GM19239 (cell line): ENCODE measurements at regions not wholly inside any gene's neighbourhood (a gene's known extent, or its start where the extent isn't known, plus 50 kb on each side); places are given as distances from the start of the nearest gene placed in this dataset.

Experiments used
- DNase-seq: peaks from one replicate; pipeline ENCODE4 v3.0.0; 2011; ENCODE audit warnings: low spot score; ENCODE audit not compliant: insufficient read length
- FAIRE-seq: peaks from 2 replicates; lab custom pipeline; 2011; peaks lifted over from hg19 to GRCh38; lab: Jason Lieb, UNC

DNA sequence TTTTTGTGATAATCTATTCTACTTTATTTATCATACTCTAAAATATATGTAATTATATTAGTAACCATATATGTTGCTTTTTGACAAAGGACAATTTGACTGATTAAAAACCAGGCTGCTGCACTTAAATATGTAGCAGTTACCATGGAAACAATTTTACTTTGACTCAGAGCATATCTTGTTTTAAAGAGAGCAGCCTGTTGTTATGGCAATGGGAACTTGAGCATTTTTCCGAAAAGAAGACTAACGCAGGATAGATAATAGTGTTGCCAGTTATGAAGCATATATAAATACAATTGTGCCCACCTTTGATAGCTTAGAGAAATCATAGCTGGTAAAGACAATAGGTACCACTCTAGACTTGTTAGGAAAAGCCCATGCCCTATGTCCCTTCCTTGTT is 283.0 kb downstream of the GASK1B start:
- no peak for FAIRE-seq
- DNase-seq, result no peak

DNA sequence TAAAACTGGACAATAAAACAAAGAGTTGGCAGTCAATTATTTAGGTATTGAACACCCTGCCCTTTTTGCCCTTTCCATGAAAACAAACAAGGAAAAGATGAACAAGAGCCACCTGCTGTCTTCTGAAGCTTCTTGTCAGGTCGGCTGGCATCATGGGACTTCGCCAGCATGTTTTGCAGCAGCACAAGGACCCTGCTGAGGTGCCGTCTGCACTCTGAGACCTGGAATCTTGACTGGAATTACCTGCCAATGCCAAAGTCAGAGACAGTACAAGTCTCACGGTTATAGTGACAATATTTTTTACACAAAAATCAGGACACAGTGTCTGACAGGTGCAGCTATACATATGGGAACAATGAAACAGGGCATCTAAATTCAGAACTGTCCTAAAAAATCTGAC is 284.5 kb downstream of the GASK1B start:
- DNase-seq (no peak), FAIRE-seq (no peak)

DNA sequence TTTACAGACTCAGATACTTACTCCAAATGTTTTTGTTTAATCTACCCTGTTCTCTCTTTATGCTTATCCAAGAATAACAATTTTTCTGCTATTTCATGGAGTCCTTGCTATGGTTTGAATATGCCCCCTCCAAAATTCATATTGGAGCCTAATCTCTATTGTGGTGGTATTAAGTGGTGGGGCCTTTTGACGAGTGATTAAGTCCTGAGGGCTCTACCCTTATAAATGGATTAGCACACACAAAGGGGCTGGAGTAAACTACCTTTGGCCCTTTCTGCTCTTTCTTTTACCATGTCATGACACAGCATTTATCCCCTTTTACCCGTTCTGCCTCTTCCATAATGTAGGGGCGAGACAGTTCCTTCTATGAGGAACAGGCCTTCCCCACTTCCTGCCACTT is 285.5 kb downstream of the GASK1B start:
- FAIRE-seq (no peak), DNase-seq (no peak)

DNA sequence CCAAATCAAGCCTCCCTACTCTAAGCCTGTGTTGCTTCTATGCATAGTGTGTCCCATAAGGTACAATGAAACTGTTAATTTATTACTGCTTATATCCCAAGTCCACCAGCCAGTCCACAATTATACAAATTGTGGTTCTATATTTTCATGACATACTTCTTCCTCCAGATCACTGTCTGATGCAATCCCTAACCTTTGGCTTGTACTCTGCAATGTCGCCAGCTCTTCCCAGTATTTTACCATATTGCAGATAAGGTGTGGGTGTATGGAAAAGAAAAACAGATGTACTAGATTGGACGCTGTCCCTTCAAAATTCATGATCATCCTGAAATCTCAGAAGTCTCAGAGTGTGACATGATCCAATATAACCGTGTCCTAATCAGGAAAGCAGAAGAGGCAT is 286.2 kb downstream of the GASK1B start:
- FAIRE-seq, result no peak

DNA sequence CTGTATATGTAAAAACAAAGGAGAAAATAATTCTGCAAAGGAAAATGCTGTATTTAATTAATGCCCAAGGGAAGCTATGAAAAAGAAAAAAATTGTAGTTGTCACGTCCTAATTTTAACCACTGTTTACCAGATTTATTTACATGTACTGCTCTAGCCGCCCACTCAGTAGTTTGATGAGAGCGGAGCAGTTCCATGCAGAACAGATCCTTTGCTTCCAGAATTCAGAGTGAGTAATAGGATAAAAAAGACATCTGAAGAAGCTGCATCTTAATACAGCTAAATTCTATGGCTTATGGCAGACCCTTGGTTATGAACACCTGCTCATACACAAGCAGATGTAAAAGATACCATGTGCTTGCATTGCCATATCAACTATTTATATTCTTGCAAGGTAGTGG is 287.0 kb downstream of the GASK1B start:
- DNase-seq, result no peak
- no peak for FAIRE-seq

More for the DNA sequence above, 286.2 kb downstream of the GASK1B start:
- no peak for DNase-seq

DNA sequence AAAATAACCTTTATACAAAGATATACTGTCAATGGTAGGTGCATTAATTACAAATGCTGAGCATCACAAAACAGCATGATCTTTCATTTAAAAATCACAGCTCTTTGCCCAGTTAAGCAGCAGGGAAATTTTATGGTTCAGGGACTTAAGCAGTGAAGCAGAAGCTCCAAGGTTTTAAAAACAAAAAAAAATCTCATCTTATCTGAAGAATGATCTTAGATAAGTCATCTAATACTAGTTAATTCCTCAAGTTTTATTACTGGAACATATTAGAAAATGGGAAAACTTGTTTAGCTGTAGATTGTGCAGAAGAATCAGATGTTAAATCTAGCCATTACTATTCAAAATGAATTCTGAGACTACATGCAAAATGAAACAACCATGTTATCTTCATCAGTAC is 289.9 kb downstream of the GASK1B start:
- DNase-seq (no peak), FAIRE-seq (no peak)

DNA sequence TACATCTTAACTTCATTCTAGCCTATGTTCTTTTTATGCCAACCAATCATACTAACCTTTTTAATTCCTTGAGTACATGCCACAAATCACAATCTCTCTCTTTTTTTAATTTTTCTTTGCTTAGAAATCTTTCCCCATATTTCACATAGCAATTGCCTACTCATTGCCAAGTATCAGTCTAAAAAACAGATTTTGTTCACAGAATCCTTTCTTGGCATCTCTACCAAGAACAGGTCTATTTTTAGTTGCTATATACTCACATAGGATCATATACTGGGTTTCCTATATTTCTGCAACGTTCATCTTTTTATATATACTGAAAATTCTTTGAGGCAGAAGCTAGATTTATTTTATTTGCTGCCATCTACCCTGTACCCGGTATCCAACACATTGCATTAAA is 292.1 kb downstream of the GASK1B start:
- no peak for FAIRE-seq
- no peak for DNase-seq

DNA sequence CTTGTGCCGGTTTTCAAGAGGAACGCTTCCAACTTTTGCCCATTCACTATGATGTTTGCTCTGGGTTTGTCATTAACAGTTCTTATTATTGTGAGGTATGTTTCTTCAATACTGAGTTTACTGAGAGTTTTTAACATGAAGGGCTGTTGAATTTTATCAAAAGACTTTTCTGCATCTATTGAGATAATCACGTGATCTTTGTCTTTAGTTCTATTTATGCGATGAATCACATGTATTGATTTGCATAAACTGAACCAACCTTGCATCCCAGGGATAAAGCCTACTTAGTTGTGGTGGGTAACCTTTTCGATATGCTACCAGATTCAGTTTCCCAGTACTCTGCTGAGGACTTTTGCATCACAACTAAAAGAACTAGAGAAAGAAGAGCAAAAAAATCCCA is 318.0 kb downstream of the GASK1B start:
- DNase-seq, result no peak
- no peak for FAIRE-seq

DNA sequence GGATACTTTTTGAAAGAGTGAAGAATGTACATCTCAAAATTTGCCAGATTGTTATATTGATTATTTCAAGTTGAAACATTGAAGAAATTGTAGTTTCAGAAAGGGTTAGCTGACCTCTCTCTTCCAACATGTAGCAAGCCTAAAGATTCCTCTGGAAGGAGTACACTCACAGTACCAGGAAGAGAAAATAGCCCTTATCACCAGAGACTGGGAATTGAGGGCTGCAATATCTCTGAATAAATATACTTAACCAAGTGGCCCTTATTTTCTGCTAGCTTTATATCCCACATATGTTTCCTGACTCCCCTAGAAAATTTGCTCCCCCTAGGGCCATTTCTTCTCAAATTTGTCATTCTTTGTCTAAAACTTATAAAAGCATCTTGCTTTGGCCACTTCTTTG is 332.2 kb downstream of the GASK1B start:
- no peak for DNase-seq
- FAIRE-seq, result no peak

DNA sequence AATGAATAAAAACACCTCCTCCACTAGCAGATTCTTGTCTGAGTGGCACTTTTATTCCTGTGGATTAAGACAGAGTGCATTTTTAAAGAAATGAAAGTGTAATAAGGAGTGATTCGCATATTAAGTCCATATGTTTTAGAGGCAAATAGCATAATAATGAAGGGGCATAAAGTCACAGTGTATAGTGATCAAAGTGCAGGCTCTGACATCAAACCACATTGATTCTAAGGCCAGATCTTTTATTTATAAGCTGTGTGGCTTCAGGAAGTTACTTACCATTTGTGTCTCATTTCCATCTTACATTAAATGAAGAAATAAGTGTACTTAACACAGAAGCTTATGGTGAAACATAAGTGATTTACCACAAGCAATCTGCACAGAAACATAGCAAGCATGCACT is 332.8 kb downstream of the GASK1B start:
- FAIRE-seq (no peak), DNase-seq (no peak)

DNA sequence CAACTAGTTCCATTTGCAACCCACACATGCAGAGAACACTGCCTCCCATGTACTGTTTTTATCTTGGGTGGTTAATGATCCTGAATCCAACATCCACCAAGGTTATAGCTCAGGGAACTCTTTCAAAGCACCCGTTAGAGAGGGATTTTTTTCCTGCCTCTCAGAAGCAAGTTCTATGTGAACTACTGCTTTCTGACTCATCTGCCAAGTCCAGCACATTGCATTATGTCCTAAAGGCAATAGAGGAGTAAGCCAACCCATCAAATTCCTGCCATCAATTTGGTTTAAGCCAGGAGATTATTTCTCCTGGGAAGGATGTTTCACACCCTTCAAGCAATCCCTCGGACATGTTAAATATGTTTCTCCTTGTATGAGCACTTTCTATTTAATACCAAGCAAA is 334.5 kb downstream of the GASK1B start:
- DNase-seq, result no peak
- FAIRE-seq, result no peak

DNA sequence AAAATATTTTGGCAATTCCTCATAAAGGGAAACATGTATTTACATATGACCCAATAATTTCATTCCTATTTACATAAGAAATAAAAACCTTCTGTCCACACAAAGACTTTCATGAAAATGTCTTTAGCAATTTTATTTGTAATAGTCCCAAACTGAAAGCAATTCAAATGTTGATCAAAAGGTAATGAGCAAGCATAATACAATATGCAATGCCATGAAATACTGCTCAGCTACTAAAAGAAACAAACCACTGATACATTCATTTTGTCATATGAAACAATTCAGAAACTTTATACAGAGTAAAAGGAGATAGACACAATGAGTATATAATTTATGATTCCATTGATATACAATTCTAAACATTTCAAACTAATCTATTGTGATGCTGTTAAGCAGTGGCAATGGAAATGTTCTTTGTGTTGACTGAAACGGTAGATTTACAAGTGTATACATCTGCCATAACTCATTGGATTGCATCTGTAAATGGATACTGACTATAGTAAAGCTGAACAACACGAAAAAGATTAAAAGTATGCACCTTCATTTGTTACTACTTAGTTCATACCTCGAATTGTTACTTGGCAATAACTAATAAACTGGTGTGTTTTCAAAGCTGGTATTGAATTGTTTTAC is 335.6 kb downstream of the GASK1B start:
- DNase-seq, result no peak
- no peak for FAIRE-seq

DNA sequence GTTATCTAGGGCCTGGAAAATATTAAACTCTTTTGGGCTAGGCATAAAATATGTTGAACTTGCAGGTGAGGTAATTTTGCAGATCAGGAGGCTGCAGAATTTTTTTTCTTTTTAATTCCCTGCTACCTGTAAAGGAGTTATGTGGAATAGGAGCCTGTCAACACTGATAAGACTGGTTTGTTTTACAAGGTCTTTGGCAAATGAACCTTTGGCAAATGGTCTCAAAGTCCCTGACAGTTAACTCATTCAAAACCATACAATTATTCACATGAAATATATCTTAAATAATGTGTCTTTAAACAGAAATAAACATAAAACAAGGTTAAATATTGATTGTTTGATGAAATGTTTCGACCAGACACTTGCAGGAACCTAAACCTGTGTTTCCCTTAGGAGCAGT is 340.2 kb downstream of the GASK1B start:
- FAIRE-seq (no peak), DNase-seq (no peak)

DNA sequence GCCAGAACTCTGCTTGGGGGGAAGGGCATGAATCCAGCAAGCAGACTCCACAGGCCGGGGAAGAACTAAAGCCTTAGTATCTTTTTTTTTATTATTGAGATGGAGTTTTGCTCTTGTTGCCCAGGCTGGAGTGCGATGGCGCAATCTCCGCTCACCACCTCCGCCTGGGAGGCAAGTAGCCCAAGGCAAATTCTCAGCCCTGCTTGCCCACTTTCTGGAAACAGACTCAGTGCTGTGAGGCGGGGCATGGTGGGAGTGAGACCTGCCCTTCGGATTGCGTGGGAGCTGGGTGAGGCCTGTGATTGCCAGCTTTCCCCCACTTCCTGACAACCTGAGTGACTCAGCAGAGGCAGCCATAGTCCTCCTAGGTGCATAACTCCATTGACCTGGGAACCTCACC is 348.8 kb downstream of the GASK1B start:
- FAIRE-seq, result no peak
- DNase-seq, result no peak

DNA sequence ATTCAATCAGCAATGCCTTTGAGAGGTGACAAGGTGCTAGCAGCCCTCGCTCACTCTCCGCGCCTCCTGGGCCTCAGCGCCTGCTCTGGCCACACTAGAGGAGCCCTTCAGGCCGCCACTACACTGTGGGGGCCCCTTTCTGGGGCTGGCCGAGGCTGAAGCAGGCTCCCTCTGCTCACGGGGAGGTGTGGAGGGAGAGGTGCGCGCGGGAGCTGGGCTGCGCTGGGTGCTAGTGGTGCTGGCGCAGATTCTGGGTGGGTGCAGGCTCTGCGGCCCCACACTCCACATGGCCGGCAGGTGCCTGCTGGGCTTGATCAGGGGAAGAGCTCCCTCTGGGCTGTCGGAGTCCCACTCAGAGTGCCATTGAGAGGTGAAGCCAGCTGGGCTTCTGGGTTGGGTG is 351.0 kb downstream of the GASK1B start:
- no peak for FAIRE-seq
- DNase-seq, result no peak

DNA sequence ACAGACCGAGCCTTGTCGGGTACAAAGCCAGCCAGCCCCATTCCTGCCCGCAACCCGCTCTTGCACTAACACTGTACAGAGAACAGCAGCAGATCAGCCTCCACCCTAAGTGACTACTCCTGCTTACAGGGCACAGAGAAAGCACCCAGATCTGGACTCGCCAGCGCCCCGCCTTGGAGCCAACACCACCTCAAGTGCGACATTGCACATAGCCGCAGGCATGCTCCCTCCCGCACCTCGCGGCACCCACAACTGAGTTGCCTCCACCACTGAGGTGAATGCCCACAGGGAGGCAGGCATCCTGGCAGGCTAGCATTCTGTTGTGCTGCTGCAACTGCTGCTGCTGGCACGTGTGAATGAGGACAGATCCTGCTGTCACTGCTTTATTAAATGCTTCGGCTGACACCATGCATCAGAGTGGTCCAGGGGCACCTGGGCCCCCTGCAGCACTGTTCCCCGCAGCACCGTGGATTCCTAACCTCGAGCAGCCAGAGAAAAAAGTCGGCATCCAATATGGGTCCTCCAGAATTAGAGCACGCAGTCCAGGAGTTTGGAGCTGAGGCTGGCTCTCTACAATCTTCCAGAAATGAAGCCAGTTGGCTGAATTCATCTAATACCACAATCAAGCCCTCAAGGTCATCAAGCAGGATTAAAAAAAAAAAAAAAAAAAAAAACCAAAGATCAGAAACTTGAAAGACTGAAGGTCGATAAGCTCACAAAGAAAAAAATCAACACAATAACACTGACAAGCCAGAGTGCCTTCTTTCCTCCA is 352.9 kb downstream of the GASK1B start:
- DNase-seq, result no peak
- no peak for FAIRE-seq

DNA sequence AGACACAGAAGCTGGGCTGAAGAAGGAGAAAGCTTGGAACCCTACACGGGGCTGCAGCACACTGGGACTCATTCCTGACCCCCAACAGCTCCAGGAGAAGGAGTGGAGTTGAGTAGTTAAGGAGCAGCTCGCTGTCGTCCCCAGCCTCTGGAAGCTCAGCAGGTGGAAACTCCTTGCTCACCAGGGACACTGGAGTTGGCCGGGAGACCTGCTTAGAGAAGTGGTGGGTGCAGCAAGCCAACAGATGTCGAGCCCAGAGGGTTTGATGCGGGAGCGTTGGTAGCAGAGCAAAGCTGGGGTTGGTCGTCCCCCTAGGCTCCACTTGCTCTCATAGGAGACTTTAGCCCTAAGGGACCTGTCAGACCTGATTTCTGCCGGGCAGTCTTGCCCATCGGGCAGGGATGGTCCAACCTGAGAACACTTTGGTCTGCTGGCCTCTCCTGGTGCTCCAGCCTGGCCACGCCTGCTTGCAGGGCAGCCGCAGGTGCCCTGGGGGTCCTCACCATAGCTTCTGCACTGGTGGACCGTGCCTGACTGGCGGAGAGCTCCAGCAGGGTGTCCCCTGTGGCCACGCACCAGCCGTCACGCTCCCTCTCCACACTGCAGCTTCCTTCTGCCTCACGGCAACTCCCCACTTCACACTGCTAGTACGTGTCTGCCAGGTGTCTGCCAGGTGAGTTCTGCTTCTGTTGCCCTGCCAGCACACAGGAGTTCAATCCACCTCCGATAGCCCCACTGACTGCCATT is 353.7 kb downstream of the GASK1B start:
- FAIRE-seq, result no peak

DNA sequence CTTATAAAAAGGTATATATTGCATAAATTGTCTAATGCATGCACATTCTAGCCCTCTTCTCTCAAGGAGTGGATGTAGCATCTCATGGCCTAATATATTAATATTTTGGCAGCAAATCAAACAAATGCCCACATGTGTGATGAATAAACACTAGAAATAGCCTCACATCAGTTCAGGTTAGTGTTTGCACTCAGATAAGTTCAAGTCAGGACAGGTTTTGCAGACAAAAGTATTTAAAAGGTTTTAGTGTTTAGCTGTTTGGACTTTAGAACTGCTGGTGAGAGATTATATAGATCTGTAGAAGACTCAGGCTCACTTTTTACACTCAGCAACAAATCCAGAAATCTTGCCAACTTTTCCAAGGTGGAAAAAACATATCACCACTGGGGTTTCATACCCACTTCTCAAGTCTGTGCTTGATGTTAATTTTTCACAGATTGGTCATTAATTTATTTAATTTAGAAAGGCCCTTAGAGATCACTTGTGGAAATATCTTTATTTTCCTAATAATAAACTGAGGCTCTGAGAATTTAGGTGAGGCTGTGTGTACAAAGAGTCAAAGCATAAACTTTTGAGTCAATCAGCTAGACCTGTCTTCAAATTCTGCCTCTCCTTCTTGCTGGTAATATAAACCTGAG is 362.6 kb downstream of the GASK1B start:
- DNase-seq (no peak), FAIRE-seq (no peak)

More for the DNA sequence above, 353.7 kb downstream of the GASK1B start:
- DNase-seq, result no peak

DNA sequence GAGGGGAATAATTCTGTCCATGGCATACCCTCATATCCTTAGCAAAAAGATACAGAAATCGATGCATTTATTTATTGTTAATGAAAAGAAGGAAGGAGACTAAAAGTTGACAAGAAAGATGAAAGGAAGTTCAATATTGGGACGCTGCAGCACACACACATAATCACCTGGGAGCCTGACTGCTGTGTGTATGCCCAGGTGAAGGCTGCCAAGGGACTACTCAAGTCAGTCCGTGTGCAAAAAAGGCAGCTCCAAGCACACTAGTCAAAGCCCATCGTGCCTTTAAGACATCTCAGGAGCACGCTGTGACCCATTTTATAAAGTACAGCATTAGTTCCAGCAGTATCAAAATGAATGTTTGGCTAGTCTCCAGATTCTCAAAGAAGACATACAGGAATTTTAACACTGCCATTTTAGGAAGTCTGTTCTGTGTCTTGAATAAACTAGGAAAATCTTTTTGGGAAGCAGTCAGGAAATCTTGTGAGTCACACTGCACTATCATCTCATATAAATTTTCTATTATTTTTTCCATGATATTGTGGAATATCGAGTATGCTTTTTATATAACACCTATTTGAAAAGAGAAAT is 363.9 kb downstream of the GASK1B start:
- DNase-seq, result no peak
- no peak for FAIRE-seq

DNA sequence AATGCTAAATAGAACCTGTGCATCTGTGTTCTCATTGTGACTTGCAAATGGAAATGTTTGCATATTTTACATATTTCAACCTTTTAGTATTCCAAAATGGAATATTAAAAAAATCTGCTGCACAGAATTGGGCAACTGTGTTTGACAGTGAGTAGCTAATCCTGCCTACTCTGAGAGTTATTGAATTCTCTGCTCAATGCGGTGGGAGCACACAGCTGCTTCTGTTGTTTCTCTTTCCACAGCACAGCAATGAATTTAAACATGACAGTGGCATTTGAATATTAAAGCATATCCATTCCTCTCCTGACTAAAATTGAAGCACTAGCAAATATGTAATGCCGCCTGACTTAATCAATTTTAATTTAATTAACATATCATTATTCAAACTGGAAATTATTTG is 366.6 kb downstream of the GASK1B start:
- DNase-seq (no peak), FAIRE-seq (no peak)

DNA sequence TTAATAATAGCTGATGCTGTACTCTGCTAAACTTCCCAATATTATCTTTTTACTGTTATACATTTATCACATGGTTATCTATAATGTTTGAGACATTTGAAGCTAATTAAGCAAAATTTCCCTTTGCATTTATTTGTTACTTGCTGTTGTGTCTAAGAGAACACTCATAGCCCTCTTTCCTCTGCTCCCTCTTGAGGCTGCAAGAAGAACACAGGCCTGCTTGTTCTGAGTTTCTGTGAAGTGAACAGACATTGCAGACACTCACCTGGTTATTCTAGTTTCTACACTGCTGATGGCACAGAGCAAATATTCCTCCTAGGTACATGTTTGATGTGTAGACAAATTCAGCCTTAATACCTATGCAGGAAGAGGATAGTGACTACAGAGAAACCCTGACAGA is 367.8 kb downstream of the GASK1B start:
- FAIRE-seq, result no peak
- DNase-seq, result no peak
